Keratinocyte (primary cell): ENCODE measurements at regions not wholly inside any gene's neighbourhood (a gene's known extent, or its start where the extent isn't known, plus 50 kb on each side); places are given as distances from the start of the nearest gene placed in this dataset.

ENCODE experiments used
- DNase-seq: peaks from one replicate; pipeline ENCODE4 v3.0.0-alpha.2; 2011; ENCODE audit warnings: low read depth, missing footprints, low spot score
- FAIRE-seq: peaks from 2 replicates; lab custom pipeline; 2011; peaks lifted over from hg19 to GRCh38; lab: Jason Lieb, UNC
- H2AFZ ChIP-seq: 2 replicates; pipeline ENCODE4 v1.6.0; 2012; ENCODE audit warnings: low read length, control low read depth, inconsistent platforms; ENCODE audit not compliant: control insufficient read depth
- H3K27ac ChIP-seq: 2 replicates; pipeline ENCODE4 v1.5.1; 2011; ENCODE audit warnings: low read length; ENCODE audit not compliant: control insufficient read depth, insufficient read depth
- H3K27me3 ChIP-seq: 3 replicates; pipeline ENCODE4 v1.6.0; 2011; ENCODE audit warnings: low read length; ENCODE audit not compliant: control insufficient read depth, insufficient read depth; ENCODE audit errors: extremely low read depth
- H3K36me3 ChIP-seq, 2 experiments: 2 replicates in 1 of 2; 3 replicates in 1 of 2; pipeline ENCODE4 v1.5.1; 2011; ENCODE audit warnings: low read length in 2 of 2, mild to moderate bottlenecking in 1 of 2; ENCODE audit not compliant: control insufficient read depth in 2 of 2, insufficient read depth in 2 of 2; ENCODE audit errors: extremely low read depth in 1 of 2
- H3K4me1 ChIP-seq: 3 replicates; pipeline ENCODE4 v1.5.1; 2011; ENCODE audit warnings: low read length; ENCODE audit not compliant: control insufficient read depth, insufficient read depth; ENCODE audit errors: extremely low read depth
- H3K4me2 ChIP-seq: 3 replicates; pipeline ENCODE4 v1.6.0; 2011; ENCODE audit warnings: low read depth, low read length; ENCODE audit not compliant: control insufficient read depth, insufficient read depth; ENCODE audit errors: extremely low read depth
- H3K4me3 ChIP-seq, 3 experiments: fragments of 200-600 bp in 1 of 3; sonication (generic) in 1 of 3; 2 replicates in 2 of 3; 3 replicates in 1 of 3; pipeline ENCODE4 v1.5.1; 2011 to 2016; ENCODE audit warnings: low read length in 3 of 3, mild to moderate bottlenecking in 3 of 3, control low read depth in 2 of 3, inconsistent platforms in 1 of 3, low read depth in 1 of 3, mixed read lengths in 1 of 3, mixed run types in 1 of 3, moderate library complexity in 1 of 3; ENCODE audit not compliant: control insufficient read depth in 2 of 3, insufficient read depth in 2 of 3; ENCODE audit errors: extremely low read depth in 1 of 3
- H3K79me2 ChIP-seq: 2 replicates; pipeline ENCODE4 v1.6.0; 2012; ENCODE audit warnings: low read length; ENCODE audit not compliant: control insufficient read depth, insufficient read depth
- H3K9ac ChIP-seq: 3 replicates; pipeline ENCODE4 v1.6.0; 2011; ENCODE audit warnings: low read length; ENCODE audit not compliant: control insufficient read depth, insufficient read depth; ENCODE audit errors: extremely low read depth
- H3K9me1 ChIP-seq: 3 replicates; pipeline ENCODE4 v1.6.0; 2011; ENCODE audit warnings: low read length; ENCODE audit not compliant: control insufficient read depth, insufficient read depth; ENCODE audit errors: extremely low read depth
- H3K9me3 ChIP-seq: 2 replicates; pipeline ENCODE4 v1.5.1; 2012; ENCODE audit warnings: low read depth, low read length; ENCODE audit not compliant: control insufficient read depth
- H4K20me1 ChIP-seq: 3 replicates; pipeline ENCODE4 v1.6.0; 2011; ENCODE audit warnings: low read length; ENCODE audit not compliant: control insufficient read depth, insufficient read depth; ENCODE audit errors: extremely low read depth
- EZH2 ChIP-seq: IDR thresholded peaks from one replicate; pipeline ENCODE4 v1.6.1; 2012; ENCODE audit warnings: inconsistent platforms, mild to moderate bottlenecking, low read length, moderate library complexity
- dilution Hi-C: fragments of 300-500 bp; cut with MboI; formaldehyde crosslinking; loops from one replicate; pipeline ENCODE4 v1.7.0; 2020; ENCODE audit warnings: low sequenced_read_pairs; ENCODE audit not compliant: extremely low pct_ligation_motif_present
- TF ChIP-seq, protein P1 (sequence below), 3 experiments: IDR thresholded peaks in 1 of 3; conservative IDR thresholded peaks in 1 of 3; optimal IDR thresholded peaks in 1 of 3; 2 replicates in 2 of 3; 3 replicates in 1 of 3; pipeline versions ENCODE3 to v1.5.1; 2011; ENCODE audit warnings: low read length in 3 of 3, mild to moderate bottlenecking in 3 of 3, moderate library complexity in 2 of 3, control low read depth in 1 of 3, inconsistent platforms in 1 of 3; ENCODE audit not compliant: insufficient read depth in 2 of 3; ENCODE audit errors: extremely low read depth in 1 of 3

DNA sequence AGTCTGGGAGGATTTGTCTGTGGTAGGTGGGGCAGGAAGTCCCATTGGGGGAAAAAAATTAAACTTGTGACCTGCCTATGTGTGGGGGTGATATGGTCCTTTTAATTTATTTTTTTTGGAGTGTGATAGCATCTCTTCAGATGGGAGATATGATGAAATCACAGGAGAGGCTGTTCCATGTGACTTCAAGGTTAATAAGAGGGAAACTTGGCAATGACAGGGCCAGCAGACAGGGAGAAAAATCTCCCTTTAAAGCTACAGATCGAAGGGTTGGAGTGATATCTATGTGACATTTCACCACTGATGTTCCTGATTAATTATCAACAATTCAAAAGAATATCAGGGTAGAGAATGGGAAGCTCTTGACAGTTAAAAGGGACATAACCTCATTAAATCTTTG is 886.9 kb downstream of the TUSC7 start:
- Histone ChIP-seq H3K9ac (no peak overlapping the region), H3K4me1 (no peaks in the 10 kb centered on the region), H3K4me2 (no peak overlapping the region), H3K36me3 (no peaks in the 10 kb centered on the region), H3K4me3 (no peak overlapping the region), H2AFZ (no peak overlapping the region), H3K9me3 (no peaks in the 10 kb centered on the region), H3K27ac (no peak overlapping the region), H4K20me1 (no peaks in the 10 kb centered on the region), H3K79me2 (no peaks in the 10 kb centered on the region), H3K27me3 (no peaks in the 10 kb centered on the region), H3K9me1 (no peaks in the 10 kb centered on the region)
- DNase-seq (no peak), FAIRE-seq (no peak)
- dilution Hi-C loops = no loop called here
- TF ChIP-seq EZH2 = no peak
- TF ChIP-seq, protein P1, sequence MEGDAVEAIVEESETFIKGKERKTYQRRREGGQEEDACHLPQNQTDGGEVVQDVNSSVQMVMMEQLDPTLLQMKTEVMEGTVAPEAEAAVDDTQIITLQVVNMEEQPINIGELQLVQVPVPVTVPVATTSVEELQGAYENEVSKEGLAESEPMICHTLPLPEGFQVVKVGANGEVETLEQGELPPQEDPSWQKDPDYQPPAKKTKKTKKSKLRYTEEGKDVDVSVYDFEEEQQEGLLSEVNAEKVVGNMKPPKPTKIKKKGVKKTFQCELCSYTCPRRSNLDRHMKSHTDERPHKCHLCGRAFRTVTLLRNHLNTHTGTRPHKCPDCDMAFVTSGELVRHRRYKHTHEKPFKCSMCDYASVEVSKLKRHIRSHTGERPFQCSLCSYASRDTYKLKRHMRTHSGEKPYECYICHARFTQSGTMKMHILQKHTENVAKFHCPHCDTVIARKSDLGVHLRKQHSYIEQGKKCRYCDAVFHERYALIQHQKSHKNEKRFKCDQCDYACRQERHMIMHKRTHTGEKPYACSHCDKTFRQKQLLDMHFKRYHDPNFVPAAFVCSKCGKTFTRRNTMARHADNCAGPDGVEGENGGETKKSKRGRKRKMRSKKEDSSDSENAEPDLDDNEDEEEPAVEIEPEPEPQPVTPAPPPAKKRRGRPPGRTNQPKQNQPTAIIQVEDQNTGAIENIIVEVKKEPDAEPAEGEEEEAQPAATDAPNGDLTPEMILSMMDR (optimal IDR thresholded peaks at IDR 0.05 in 1 of 3, IDR thresholded peaks at IDR 0.05 in 1 of 3, conservative IDR thresholded peaks at IDR 0.05 in 1 of 3; ENCODE audit: extremely low read depth in 1 of 3, insufficient read depth in 2 of 3, low read length in 3 of 3) = no peak

DNA sequence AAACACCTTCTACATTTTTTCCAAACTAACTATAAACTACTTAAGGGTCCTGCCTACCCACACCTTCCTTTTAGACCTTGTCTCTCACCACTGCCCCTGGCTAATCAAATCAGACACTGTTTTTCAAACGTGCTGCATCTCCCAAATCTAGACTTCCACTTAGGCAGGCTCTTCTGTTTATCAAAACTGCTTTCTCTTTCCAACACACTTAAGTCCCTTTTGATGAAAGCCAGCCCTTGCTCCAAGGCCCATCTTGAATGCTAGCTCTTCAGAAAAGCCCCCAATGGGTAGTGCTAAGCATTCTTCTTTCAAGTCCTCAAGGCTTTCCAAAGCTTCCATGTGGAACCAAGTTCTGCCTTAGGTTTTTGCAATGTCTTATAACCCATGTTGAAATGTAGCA is 888.3 kb downstream of the TUSC7 start:
- FAIRE-seq = no peak
- no peak overlapping the region for H2AFZ ChIP-seq
- dilution Hi-C loops = no loop called here

More for the DNA sequence above, 888.3 kb downstream of the TUSC7 start:
- no peak for DNase-seq
- Histone ChIP-seq H3K9me3 (no peaks in the 10 kb centered on the region), H3K4me2 (no peak overlapping the region), H3K79me2 (no peaks in the 10 kb centered on the region), H3K4me1 (no peaks in the 10 kb centered on the region), H3K27me3 (no peaks in the 10 kb centered on the region), H3K36me3 (no peaks in the 10 kb centered on the region), H3K4me3 (no peak overlapping the region), H4K20me1 (no peaks in the 10 kb centered on the region), H3K27ac (no peak overlapping the region), H3K9me1 (no peaks in the 10 kb centered on the region), H3K9ac (no peak overlapping the region)
- TF ChIP-seq EZH2 = no peak
- TF ChIP-seq, protein P1 (optimal IDR thresholded peaks at IDR 0.05 in 1 of 3, IDR thresholded peaks at IDR 0.05 in 1 of 3, conservative IDR thresholded peaks at IDR 0.05 in 1 of 3; ENCODE audit: extremely low read depth in 1 of 3, insufficient read depth in 2 of 3, low read length in 3 of 3) = no peak
